ENCODE measurements at regions not wholly inside any gene's neighbourhood (a gene's known extent, or its start where the extent isn't known, plus 50 kb on each side); places are given as distances from the start of the nearest gene placed in this dataset.

DNA sequence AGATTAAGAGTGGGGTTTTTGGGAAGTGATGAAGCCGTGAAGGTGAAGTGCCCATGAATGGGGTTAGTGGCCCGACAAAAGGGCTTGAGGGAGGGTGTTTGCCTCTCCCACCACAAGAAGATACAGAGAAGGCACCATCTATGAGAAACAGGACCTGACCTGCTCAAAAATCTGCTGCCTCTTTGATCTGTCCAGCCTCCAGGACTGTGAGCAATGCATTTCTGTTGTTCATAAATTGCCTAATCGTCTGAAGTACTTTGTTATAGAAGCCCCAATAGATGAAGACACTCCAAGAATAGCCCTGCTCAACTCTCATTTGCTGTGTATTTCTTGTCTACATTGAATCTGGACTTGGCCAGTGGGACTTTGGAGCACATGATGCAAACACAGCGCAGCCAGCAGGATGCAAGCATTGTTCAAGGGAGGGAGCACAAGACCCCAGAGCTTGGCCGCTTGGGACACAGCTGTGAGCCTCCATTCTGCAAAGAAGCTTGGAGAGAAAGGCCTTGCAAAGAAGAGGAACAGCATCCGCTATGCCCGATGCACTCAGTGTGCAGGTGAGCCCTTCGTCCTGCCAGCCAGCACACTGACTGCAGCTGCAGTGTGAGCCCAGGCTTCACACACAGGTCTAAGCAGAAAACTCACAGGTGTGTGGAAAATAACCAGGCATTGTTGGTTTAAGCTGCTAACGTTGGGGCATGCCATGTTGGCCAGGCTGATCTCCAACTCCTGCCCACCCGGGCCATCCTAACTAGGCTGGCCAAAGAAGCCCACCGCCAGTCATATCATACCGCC lies 73.2 kb upstream of the KLF6 start:
- DNase-seq (ENCODE audit: low read depth in 2 of 2) = no peak

DNA sequence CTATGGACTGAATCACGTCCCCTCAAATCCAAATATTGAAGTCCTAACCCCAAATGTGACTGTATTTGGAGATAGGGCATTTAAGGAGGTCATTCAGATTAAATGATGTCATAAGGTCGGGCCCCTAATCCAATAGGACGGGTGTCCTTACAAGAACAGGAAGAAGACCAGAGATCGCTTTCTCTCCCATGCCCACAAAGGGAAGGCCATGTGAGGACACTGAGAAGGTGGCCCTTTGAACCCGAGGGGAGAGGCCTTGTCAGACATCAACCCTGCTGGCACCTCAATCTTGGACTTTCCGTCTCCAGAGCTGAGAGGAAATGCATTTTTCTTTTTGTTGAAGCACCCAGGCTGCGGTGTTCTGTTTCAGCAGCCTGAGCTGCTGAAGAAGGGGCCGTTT lies 72.3 kb upstream of the KLF6 start:
- DNase-seq (ENCODE audit: low read depth in 2 of 2) = no peak

DNA sequence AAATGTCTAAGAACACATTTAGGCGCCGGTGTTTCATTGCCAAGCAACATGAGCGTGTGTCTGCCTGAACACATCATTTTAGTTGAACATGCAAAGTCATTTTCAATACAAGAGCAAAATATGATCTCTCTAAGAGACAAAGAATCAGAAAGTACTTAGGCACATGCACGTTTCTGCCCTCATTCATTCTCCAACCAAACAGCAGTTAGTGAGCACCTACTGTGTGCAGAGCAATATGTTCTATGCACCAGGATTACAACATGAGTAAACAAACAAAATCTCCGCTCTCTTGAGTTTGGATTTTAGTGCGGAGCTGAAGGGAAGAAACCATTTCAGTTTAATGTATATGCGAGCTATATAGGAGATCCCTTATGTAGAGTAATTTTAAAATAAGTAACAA lies 71.6 kb upstream of the KLF6 start:
- no peak for DNase-seq (ENCODE audit: low read depth in 2 of 2)

DNA sequence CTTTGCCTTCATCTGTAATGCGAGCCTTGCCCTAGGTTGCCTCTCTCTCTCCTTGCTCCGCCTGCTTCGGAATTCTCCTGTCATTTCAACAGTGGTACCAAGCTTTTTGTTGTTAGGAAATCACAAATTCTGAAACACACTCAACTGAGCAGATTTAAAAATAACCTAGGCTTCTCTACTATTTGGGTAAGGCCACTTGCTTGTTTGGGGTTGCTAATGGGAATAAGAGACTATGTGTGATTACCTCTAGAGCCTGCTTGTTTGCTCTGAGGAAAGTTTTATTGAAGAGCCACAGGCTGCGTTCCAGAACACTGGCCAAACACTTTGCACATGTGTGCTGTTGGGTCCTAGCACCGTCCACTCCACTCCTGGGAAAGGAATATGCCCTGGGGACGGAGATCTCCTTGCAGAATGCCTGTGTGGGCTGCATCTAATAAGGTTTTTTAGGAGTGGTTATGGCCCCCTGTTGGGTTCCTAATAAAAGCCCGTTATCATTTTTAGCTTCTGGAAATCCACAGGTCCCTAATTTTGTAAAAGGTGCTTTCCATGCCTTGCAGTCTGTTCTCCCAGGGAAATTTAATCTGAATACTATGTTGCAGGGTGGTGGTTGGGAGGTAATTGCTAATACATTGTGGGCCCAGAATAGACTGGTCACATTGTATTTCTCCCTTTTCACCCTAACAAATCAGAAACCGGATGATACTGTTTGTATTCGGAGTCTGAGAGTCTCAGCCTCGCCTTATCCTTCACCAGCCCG lies 68.7 kb upstream of the KLF6 start:
- DNase-seq (ENCODE audit: low read depth in 2 of 2) = no peak

DNA sequence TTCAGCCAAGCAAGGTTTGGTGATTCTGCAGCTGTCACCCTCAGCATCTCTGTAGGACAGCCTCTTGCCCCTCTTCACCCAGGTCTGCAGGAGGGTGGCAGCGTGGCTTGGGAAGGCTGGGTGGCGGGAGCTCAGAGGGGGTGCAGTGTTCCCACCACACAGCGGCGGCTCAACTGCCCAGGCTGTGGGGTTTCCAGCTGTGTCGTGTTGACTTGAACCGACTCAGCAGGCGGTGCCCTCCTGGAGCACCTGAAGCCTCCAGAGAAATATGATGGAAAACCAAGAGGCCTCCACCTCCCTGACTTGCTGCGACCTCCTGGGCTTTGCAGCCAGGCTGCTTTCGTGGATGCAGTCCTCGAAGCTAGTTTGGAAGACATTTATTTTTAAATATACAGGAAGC lies 68.0 kb upstream of the KLF6 start:
- no peak for DNase-seq (ENCODE audit: low read depth in 2 of 2)

DNA sequence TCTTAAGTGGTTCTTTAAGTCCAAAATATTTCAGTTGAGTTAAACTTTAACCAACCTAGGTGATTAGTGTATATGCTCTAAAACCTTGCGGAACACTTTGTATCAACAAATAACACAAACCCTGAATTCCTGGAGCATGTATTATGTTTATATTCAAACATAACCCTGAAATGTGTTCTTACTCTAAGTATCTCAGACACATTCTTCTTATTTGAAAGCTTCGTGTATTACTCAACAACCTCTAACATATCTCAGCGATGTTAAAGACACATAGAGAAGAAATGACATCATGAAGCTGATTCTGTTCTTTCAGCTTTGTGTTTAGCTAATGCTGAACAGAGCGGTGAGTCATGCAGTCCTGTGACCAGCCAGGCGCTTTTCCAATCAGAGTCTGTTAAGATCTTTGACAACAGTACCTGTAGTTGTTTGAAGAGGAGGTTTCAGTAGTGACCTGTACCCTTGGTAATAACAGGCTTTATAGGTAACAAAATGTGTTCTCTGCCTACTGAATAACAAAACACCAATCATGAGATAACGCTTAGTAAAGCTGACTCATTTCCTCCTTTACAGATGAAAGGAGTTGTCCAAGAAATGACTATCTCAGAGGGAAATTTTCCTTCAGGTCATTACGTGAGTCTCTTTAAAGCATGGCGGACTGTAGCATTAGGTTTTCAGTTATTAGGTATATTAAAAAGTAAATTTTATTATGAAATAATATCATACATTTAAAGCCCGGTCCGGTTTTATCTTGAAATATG lies 67.3 kb upstream of the KLF6 start:
- DNase-seq (ENCODE audit: low read depth in 2 of 2) = peak; percentile 42 to 48

DNA sequence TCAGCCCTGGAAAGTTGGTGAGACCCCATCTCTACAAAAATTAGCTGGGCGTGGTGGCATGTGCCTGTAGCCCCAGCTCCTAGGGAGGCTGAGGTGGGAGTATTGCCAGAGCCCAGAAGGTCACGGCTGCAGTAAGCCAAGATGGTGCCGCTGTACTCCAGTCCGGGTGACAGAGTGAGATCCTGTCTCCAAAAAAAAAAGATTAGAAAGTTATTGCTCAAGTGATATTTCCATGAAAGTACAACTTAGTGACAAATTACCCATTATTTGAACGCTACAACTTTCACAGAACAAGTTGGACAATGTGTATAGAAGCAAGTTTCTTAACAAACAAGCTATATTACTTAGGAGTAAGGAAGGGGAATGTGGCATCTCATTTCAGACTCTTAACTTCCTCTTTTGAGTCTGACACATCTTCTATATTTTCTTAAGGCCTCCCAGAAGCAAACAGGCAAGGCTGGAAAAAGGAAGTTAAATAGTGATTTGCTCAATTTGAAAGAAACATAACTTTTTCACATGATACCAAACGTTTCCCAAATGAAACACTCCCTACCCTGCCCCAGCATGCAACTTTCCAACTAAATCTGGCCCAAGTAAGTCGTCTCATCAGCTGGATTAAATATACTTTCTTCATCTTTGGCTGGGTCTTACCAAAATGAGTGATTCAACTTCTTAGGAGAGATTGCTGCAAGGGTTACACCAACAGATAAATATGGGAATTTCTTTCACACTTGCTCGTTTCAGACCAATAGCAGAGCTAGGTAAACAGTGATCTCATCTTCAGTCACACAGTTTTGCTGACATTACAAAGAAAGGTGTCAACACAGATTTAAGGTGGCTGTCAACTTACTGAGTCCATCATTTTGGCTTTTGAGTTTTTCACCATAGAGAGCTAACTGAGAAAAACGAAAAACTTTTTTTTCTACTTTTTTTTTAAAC lies 66.3 kb upstream of the KLF6 start:
- no peak for DNase-seq (ENCODE audit: low read depth in 2 of 2)

DNA sequence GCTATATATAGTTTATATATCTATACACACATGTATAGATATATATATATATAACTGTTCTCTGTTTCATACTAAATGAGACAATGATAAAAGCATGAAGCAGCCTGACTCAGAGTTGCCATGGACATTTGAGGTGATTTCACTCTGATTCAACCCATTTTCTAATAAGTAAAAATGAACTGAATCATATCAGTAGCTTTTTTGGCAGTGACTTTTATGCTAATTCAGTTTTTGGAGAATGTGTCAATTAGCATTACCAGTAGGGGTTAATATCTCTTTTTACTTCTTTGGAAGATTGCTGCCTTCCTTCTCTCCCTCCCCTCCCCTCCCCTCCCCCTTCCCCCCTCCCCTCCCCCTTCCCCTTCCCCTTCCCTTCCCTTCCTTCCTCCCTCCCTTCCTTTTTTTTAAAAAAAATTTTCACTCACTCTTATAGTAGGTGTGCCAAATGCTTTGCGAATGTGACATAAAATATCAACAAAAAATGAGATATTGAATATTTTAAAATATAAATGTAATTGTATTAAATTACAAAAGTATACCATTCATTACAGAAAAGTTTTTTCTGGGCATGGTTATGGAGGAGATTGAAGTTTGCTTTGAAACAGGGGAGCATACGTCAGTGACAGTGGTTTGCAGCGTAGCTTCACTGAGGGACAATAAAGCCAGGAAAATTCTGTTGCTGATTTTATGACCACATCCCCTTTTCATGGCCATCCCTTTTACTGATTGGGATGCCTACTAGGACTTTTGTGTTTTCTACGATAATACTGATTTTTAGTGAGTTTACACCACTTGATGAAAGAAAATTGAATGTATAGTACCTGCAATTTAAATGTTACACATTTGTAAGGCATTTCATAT lies 64.0 kb upstream of the KLF6 start:
- no peak for DNase-seq (ENCODE audit: low read depth in 2 of 2)

DNA sequence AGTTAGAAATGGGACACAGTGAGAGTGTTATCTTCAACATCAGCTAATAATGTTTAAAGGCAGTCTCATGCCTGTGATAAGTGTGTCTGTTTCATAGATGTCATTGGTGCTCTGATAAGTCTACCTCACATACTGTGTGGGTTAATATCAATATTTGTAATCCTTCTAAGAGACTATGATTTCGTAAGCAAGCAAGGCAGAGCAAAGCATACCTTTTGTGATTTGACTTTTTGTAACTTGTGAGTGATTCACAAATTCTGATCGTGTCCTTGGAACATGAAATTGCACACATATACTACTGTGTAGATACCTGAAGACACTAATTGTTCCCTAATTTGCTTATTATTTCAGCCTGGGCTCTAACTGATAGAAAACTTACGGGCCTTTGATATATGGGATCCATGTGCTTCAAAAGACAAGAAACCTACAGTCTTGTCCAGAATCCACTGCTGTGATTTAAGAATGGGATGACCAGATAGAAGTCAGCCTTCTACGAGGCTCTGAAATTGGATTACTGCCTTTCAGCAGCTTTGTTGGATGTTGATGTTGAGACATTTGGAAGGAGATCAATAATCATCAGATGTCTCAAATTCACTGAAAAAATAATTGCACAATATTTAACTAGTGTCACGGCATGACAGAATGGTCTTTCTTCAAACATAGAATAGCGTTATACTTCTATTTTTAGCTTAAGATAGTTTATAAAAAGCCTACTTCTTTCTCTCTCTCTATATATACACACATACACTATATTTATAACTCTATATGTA lies 63.2 kb upstream of the KLF6 start:
- no peak for DNase-seq (ENCODE audit: low read depth in 2 of 2)

DNA sequence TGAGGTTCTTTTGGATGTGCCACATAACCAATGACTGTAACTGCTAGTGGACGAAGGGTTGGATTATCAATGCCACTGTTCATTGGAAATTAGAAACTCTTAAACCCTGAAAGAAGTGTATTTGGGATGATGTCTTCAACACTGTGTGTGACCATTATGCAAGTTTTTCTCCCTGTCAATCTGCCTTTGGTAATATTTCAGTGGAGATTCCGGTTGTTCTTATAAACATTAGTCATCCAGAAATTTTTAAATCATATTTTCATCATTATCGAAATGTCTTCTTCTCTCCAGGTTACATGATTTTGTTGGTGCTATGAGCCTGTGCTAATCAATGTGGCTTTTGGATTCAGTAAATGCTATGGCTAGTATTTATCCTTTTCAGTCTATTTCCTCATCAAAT lies 61.7 kb upstream of the KLF6 start:
- DNase-seq (ENCODE audit: low read depth in 2 of 2) = no peak

DNA sequence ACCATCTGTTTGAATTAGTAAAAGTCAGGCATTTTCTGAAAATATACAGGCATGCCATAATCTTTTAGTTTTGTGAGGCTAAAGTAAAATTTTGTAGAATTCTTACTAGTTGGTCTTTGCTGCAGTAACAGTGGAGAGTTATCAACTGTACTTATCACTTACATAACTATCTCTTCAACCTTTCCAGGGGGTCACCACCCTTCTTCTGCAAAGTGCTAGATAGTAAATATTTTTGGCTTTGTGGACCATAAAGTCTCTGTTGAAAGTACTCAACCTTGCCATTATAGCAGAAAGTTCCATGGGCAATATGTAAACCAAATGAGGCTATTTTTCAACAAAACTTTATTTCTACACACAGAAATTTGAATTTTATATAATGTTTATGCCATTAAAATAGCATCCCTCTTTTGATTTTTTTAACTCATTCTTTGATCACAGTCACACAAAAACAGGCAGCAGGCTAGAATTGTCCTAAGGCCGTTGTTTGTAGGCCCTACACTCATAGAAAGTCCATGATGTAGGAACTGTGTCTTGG lies 59.5 kb upstream of the KLF6 start:
- no peak for DNase-seq (ENCODE audit: low read depth in 2 of 2)

DNA sequence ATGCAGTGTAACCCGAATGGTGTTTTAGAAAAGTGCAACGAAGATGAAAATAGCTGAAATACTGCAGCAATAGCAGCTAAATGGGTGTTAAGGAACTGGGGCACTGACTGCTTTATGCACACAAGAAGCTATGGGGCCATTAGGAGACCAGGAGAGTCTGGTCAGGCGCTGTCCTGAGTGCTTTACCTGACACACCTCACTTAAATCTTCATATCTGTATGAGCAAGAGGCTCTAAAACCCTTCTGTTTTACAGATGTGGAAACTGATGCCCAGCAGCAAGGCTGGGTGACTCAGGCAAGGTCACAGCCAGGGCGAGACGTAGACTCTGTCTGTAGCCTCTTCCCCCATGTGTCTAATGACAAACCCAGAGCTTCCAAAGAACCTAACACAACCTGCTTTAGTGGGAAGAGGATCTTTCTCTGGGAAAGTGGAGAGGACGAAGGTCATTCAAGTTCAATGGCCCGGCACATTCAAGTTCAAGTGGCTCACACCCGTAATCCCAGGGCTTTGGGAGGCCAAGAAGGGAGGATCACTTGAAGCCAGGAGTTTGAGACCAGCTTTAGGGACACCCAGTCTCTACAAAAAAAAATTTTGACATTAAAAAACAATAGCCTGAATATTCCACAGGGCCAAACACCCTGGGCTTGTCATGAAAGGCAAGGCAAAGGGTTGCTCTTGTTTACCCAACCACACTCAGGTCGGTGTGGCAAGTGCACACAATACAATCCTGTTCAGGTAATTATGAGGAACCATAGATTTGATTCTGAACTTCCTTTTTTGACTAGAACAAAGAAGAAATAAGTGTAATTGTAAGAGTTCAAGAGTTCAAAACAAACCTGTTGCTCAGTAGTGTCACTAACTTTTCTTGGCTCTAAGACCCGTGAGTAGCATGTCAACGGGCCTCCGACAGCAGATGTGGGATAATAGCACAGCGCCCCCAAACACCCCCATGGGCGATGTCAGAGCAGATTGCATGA lies 53.7 kb upstream of the KLF6 start:
- no peak for DNase-seq (ENCODE audit: low read depth in 2 of 2)

DNA sequence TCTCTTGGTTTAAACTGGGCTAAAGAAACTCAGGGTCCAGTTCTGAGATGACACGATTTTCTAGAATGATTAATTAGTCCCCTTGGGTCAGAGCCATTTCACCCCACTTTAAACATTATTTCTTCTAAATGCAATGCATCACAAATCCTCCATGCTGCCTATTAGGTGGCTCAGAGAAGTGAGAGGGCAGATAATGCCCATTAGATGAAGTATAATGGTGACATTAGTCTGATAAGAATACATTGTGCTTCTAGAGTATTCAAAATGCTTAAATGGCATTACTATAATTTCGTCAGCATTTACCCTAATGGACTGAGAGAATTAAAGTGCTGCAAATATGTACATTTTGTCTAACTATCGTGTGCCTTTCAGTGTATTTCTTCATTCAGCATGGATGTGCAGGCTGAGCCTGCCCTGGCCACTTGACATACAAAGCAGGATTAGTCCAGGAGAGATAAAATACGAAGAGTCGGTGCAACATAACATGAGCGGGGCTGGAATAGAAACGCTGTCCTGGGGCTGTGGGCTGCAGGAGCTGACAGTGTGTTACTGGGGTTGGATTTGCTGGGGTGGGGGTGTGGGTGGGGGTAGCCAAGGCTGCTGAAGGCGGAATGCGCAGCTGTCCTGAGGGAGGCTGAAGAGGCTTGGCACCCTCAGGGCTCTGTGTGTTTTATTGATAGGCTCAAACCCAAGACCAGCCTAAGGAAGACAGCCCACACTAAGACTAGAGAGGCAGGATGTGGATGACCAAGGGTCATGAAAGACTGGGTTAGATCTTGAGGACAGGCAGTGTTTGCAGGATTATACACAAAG lies 52.8 kb upstream of the KLF6 start:
- no peak for DNase-seq (ENCODE audit: low read depth in 2 of 2)

DNA sequence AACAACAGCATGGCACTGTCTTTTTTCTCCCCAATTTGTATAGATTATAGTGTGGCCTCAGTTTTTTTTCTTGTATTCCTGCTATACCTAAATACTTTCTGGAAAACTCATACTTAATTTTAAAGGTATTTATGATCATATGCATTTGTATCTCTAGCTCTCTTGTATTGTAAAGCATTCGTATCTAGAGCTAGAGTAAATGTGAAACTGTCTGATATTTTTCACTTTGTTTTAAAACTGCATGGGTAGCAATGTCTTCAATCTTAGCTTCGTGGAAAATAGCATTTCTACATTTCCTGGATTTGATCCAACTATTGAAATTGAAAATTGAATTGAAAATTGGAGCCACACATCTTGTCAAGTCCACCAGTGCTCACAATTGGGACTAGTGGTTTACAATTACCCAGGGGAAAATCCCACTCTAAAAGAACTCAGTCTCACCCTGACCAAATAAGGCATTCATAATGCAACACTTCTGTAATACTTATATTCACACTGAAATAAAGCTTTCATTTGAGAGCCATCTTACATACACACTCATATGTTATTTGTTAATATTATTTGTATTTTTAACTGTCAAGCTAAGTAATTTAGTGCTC lies 51.3 kb upstream of the KLF6 start:
- no peak for DNase-seq (ENCODE audit: low read depth in 2 of 2)

DNA sequence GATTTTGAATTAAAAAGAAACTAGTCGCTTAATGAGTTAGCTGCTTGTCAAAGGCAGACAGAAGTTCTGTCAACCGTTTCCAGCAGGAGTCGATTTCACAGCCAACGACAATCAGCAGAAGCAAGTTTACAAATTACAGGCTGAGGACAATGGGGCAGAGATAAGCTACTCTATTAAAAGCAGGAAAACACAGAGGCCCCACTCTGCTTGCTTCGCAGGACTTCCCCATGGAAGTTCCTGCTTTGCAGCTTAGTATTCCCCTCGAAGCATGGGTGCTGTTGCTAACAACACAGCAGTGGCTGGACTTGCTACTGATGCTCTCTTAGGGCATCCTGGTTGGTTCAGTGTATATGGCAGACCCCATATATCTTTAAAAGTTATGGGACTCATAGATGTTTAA lies 50.8 kb upstream of the KLF6 start:
- DNase-seq (ENCODE audit: low read depth in 2 of 2) = no peak

DNA sequence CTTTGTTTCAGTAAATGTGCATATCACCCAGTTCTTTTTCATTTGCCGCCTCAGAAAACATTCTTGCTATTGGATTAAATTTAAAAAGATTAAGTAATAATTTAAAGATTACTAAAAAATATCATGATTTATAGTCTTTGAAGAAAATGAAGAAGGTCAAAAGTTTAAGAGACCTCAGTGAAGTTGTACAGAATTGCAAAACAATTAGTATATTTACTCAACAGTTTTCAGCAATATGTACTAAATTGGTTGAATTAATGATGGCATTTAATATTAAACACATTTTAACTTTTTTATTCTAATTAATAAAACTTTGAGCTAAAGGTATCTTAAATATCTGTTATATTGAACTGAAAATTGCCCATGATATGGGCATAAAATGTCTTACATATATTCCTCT lies 49.9 kb upstream of the KLF6 start:
- DNase-seq (ENCODE audit: low read depth in 2 of 2) = no peak

Measured in stimulated activated CD8-positive, alpha-beta memory T cell treated with anti-CD3 and anti-CD28 coated beads, Interleukin-7, amount 100 ng/mL, for 4 hours (primary cell).